ENCODE measurements at regions not wholly inside any gene's neighbourhood (a gene's known extent, or its start where the extent isn't known, plus 50 kb on each side); places are given as distances from the start of the nearest gene placed in this dataset.

GRCh38 chr3:168156479-168156878, 60.8 kb upstream of the GOLIM4 start:
- Mint-ChIP-seq H3K4me3 (no peak overlapping the region), H3K36me3 (no peaks in the 10 kb centered on the region), H3K27ac (no peak overlapping the region), H3K9me3 (peaks cover 8% of the 10 kb centered on the region), H3K4me1 (no peaks in the 10 kb centered on the region)
- no peak for DNase-seq (ENCODE audit: low spot score in 2 of 2)
- no peak for ATAC-seq

DNA sequence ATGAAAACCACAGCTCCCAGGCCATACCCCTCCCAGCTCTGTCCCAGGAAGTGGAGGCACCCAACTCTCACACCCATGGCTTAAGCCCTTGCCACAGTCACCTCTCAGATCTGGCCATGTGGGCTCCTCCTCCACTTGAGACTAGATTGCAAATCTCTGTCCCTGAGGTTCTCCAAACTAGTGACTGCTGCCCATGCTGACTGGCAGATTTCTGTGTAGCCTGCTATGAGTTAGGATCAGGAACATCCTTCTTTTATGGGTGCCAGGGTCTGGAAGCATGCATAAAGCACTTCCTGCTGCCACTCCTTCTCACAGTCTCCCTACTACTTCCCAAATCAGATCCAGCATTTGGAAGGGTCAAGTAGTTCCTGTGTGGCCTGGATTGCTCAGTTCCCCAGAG, 59.6 kb upstream of the GOLIM4 start:
- DNase-seq (ENCODE audit: low spot score in 2 of 2) (no peak), ATAC-seq (no peak)
- Mint-ChIP-seq H3K4me1 (no peaks in the 10 kb centered on the region), H3K4me3 (no peak overlapping the region), H3K36me3 (no peaks in the 10 kb centered on the region), H3K9me3 (peaks cover 8% of the 10 kb centered on the region), H3K27ac (no peak overlapping the region)

DNA sequence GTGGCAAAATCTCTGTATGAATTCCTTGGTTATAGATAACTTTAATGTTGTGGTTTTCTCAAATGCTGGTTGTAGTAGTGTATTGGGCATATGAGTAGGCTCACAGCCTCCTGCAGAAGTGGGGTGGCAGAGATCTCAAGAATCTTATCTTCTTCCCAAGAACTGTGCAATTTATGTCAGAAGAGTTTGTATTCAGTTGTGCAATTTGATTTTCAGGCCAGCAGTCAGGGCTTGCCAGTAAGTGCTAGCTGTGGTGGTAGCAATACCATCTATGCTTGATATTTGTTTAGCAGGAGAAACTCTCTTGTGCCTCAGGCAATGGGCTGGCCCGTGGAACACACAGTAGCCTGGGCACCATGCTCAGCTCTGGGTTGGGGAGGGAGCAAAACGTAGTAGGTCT, 58.4 kb upstream of the GOLIM4 start:
- DNase-seq (ENCODE audit: low spot score in 2 of 2): no peak
- H3K4me1 Mint-ChIP-seq: no peaks in the 10 kb centered on the region
- H3K9me3 Mint-ChIP-seq: peaks cover 8% of the 10 kb centered on the region
- no peaks in the 10 kb centered on the region for H3K36me3 Mint-ChIP-seq
- H3K4me3 Mint-ChIP-seq: no peak overlapping the region
- no peak for ATAC-seq
- no peak overlapping the region for H3K27ac Mint-ChIP-seq

- no peak for DNase-seq (ENCODE audit: low spot score in 2 of 2)
- ATAC-seq: no peak
- Mint-ChIP-seq H3K4me3 (no peak overlapping the region), H3K9me3 (peaks cover 8% of the 10 kb centered on the region), H3K36me3 (no peaks in the 10 kb centered on the region), H3K27ac (no peak overlapping the region), H3K4me1 (no peaks in the 10 kb centered on the region)
These were observed 56.4 kb upstream of the GOLIM4 start for GRCh38 chr3:168152149-168152548.

Data from stimulated activated effector memory CD8-positive, alpha-beta T cell treated with anti-CD3 and anti-CD28 coated beads, Interleukin-12 subunit alpha, Interleukin-12 subunit beta, amount 100 ng/mL, for 72 hours (primary cell).